ENCODE measurements at regions not wholly inside any gene's neighbourhood (a gene's known extent, or its start where the extent isn't known, plus 50 kb on each side); places are given as distances from the start of the nearest gene placed in this dataset.

- whole genome bisulfite sequencing, 2 donors = 84 to 85% methylated on average over 4 of the region's 4 CpGs
- no peak overlapping the region for H3K27ac ChIP-seq (ENCODE audit: low read depth in 1 of 2, low read length in 1 of 2)
These were observed 788.9 kb upstream of the TBX3 start for GRCh38 chr12:115472852-115473251.

GRCh38 chr12:115470977-115471376 is 787.0 kb upstream of the TBX3 start:
- no peaks in the 10 kb centered on the region for H3K9me3 ChIP-seq (ENCODE audit: control insufficient read depth in 4 of 4, insufficient read depth in 3 of 4, low read length in 3 of 4)
- no peak for TF ChIP-seq CTCF (IDR thresholded peaks at IDR 0.05; ENCODE audit: control extremely low read depth, extremely low read depth)
- no peak overlapping the region for H3K9ac ChIP-seq (ENCODE audit: insufficient read depth in 1 of 2, low read length in 2 of 2)
- H3K27ac ChIP-seq (ENCODE audit: low read depth in 1 of 2, low read length in 1 of 2) = no peak overlapping the region
- H3K4me1 ChIP-seq (ENCODE audit: control insufficient read depth in 5 of 5, insufficient read depth in 5 of 5, low read length in 5 of 5) = no peaks in the 10 kb centered on the region
- no peak overlapping the region for H3K4me3 ChIP-seq
- H3K36me3 ChIP-seq (ENCODE audit: control insufficient read depth in 4 of 4, insufficient read depth in 4 of 4, low read length in 4 of 4) = no peaks in the 10 kb centered on the region
- ATAC-seq (ENCODE audit: insufficient read depth, low FRiP score) (no peak), DNase-seq (no peak)
- WGBS, 2 donors = 87 to 89% methylated on average over 4 of the region's 4 CpGs
- H3K27me3 ChIP-seq (ENCODE audit: control insufficient read depth in 3 of 3, insufficient read depth in 3 of 3, low read length in 2 of 3) = no peaks in the 10 kb centered on the region

More at GRCh38 chr12:115472852-115473251, 788.9 kb upstream of the TBX3 start:
- Histone ChIP-seq H3K9me3 (ENCODE audit: control insufficient read depth in 4 of 4, insufficient read depth in 3 of 4, low read length in 3 of 4) (no peaks in the 10 kb centered on the region), H3K4me1 (ENCODE audit: control insufficient read depth in 5 of 5, insufficient read depth in 5 of 5, low read length in 5 of 5) (no peaks in the 10 kb centered on the region), H3K27me3 (ENCODE audit: control insufficient read depth in 3 of 3, insufficient read depth in 3 of 3, low read length in 2 of 3) (no peaks in the 10 kb centered on the region), H3K36me3 (ENCODE audit: control insufficient read depth in 4 of 4, insufficient read depth in 4 of 4, low read length in 4 of 4) (no peaks in the 10 kb centered on the region), H3K9ac (ENCODE audit: insufficient read depth in 1 of 2, low read length in 2 of 2) (no peak overlapping the region), H3K4me3 (no peak overlapping the region)
- DNase-seq (no peak), ATAC-seq (ENCODE audit: insufficient read depth, low FRiP score) (no peak)
- TF ChIP-seq CTCF (IDR thresholded peaks at IDR 0.05; ENCODE audit: control extremely low read depth, extremely low read depth) = no peak

GRCh38 chr12:115470526-115470925 is 786.6 kb upstream of the TBX3 start:
- no peak for TF ChIP-seq CTCF (IDR thresholded peaks at IDR 0.05; ENCODE audit: control extremely low read depth, extremely low read depth)
- WGBS, 2 donors = 85% methylated on average over 11 of the region's 11 CpGs
- Histone ChIP-seq H3K36me3 (ENCODE audit: control insufficient read depth in 4 of 4, insufficient read depth in 4 of 4, low read length in 4 of 4) (no peaks in the 10 kb centered on the region), H3K9ac (ENCODE audit: insufficient read depth in 1 of 2, low read length in 2 of 2) (no peak overlapping the region), H3K4me1 (ENCODE audit: control insufficient read depth in 5 of 5, insufficient read depth in 5 of 5, low read length in 5 of 5) (no peaks in the 10 kb centered on the region), H3K9me3 (ENCODE audit: control insufficient read depth in 4 of 4, insufficient read depth in 3 of 4, low read length in 3 of 4) (no peaks in the 10 kb centered on the region), H3K4me3 (no peak overlapping the region), H3K27me3 (ENCODE audit: control insufficient read depth in 3 of 3, insufficient read depth in 3 of 3, low read length in 2 of 3) (no peaks in the 10 kb centered on the region), H3K27ac (ENCODE audit: low read depth in 1 of 2, low read length in 1 of 2) (no peak overlapping the region)
- no peak for DNase-seq
- ATAC-seq (ENCODE audit: insufficient read depth, low FRiP score) = no peak

- Histone ChIP-seq H3K4me1 (ENCODE audit: control insufficient read depth in 5 of 5, insufficient read depth in 5 of 5, low read length in 5 of 5) (no peaks in the 10 kb centered on the region), H3K4me3 (no peak overlapping the region), H3K36me3 (ENCODE audit: control insufficient read depth in 4 of 4, insufficient read depth in 4 of 4, low read length in 4 of 4) (no peaks in the 10 kb centered on the region), H3K27me3 (ENCODE audit: control insufficient read depth in 3 of 3, insufficient read depth in 3 of 3, low read length in 2 of 3) (no peaks in the 10 kb centered on the region), H3K9ac (ENCODE audit: insufficient read depth in 1 of 2, low read length in 2 of 2) (no peak overlapping the region), H3K27ac (ENCODE audit: low read depth in 1 of 2, low read length in 1 of 2) (no peak overlapping the region), H3K9me3 (ENCODE audit: control insufficient read depth in 4 of 4, insufficient read depth in 3 of 4, low read length in 3 of 4) (no peaks in the 10 kb centered on the region)
- DNase-seq (no peak), ATAC-seq (ENCODE audit: insufficient read depth, low FRiP score) (no peak)
- 68 to 86% methylated on average over 4 of the region's 4 CpGs for WGBS, 2 donors
- TF ChIP-seq CTCF (IDR thresholded peaks at IDR 0.05; ENCODE audit: control extremely low read depth, extremely low read depth) = no peak
These were observed 784.1 kb upstream of the TBX3 start for GRCh38 chr12:115468087-115468510.
